ENCODE measurements at regions not wholly inside any gene's neighbourhood (a gene's known extent, or its start where the extent isn't known, plus 50 kb on each side); places are given as distances from the start of the nearest gene placed in this dataset.
"Not testable (repeated sequence)": the region's sequence is repeated elsewhere in the genome, so short reads cannot be mapped to it uniquely, and the experiment has no call there.

DNA sequence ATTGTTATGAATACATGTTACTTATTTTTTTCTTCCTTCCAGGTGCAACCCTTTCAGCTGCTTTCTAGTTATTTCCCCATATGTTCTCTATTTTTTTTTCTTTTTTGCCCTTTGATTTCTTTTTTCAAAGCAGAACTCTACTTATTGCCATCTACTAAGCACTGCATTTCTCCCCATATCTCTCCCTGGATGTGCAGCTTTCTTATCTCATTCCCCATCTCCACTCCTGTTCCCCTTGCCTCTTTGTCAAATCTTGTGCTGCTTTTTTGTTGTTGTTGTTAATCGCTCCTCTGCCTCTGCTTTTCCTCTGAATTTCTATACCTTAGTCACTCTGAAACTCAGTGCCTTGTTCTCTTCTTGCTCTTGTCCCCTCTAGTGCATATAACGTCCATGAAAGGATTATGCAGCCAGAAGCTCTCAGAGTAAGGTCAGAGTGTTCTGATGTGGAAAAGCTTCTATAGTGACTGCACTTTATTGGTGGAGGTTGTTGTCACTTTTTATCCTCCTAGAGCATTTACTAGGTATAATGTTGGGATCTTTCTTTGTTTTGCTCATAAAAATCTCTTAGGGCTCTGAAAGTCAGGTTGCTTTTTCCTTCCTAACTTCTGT, 51.1 kb upstream of the JADE1 start:
- ATAC-seq: no peak

DNA sequence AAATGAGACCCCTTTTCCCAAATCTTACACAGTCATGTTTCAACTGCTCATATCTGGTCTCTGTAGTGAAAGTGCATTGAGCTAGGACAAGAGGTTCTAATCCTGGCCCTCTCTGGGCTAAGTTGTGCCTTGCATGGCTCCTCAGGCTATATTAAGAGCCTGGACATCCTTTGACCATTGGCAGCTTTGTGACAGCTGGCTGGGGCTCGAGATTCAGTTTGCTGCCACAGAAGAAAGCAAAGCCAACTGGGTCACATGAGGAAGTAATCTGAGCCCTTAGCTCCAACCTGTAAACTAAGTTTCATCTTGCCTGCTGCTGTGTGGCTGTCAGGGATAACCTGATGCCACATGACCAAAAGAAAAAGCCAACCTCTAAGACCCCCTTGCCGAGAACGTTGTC, 51.8 kb upstream of the JADE1 start:
- ATAC-seq: no peak

DNA sequence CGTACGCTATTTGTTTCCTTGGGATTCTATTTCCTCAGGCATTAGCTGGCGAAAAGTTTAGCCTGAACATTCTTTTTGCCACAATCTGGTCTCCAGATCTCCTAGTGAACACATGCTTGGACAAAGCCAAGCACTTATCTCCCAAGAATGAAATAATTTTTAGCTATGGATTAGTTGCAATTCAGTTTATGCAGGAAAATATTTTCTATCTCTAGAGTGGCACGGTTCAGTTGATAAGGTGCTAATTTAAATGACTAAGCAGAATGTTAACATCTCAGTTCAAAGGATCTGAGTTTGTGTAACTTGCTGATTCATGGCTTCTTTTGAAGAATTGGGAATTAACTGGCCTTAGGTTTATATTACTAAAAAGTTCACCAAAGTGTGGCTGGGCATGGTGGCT, 58.1 kb upstream of the JADE1 start:
- no peak for ATAC-seq

DNA sequence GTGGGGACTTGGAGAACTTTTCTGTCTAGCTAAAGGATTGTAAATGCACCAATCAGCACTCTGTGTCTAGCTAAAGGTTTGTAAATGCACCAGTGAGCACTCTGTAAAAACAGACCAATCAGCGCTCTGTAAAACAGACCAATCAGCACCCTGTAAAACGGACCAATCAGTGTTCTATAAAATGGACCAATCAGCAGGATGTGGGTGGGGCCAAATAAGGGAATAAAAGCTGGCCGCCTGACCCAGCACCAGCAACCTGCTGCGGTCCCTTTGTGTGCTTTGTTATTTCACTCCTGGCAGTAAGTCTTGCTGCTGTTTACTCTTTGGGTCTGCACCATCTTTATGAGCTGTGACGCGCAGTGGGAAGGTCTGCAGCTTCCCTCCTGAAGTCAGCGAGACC, 67.8 kb upstream of the JADE1 start:
- ATAC-seq: not testable (repeated sequence)

DNA sequence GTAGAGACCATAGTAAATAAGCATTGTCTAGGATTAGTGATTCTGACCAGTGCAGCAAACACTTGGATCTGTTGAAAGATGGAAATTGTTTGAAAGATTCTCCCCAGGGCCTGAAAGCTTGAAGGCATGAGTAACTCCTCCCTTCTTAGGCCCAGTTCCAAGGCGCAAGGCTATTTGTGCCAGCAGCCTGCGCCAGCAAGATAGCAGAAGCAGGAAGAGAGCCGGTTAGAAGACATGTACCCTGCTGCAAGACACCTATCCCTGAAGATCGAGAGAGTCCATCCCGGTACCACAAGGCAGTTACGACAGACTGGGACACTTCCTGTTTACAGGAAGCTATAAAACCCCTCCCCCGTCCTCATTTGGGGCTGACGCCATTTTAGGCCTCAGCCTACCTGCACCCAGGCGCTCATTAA, 72.4 kb upstream of the JADE1 start:
- no peak for ATAC-seq

DNA sequence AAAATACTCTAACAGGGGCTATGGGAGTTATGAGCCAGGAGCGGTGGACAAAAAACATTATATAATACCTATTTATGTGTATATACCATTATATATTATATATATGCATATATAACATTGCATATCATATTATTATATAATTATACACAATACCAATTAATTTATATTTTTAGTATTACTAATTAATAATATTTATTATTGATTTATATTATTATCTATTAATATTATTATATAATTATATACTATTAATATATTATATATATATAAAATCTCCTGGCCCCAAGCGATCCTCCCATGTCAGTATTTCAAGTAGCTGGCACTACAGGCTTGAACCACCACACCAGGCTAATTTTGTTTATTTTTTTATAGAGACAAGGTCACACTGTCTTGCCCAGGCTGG, 73.8 kb upstream of the JADE1 start:
- ATAC-seq: no peak

DNA sequence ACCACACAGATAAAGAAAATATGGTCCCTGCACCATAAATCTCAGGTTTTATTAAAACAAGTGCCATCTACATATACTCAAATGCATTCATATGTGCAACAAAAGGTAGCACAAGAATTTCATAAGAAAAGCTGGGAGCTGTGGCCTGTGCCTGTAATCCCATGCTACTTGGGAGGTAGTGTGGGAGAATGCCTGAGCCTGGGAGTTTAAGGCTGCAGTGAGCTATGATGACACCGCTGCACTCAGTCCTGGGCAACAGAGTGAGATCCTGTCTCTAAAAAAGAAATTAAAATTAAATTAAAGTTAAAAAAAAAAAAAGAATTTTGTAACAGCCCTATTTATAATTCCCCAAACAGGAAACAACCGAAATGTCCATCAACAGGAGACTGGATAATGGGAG, 81.3 kb upstream of the JADE1 start:
- ATAC-seq: no peak

DNA sequence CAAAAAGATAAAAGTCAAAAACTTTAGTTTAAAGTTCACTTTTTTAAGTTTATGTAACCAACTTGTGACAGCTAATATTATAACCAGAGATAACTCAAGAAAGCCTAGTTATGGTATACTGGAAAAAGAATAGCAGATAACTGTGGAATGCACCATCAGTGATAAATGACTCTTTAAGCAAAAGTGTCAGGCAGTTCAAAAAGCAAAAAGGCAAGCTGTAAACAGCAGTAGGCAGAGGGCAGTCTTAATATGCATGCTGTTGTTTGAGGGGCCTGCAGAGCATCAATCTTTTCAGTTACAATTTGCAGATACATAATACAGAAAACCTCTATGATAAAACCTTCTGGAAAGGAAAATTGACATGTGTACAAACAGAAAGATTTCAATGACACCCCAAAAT, 81.8 kb upstream of the JADE1 start:
- no peak for ATAC-seq

DNA sequence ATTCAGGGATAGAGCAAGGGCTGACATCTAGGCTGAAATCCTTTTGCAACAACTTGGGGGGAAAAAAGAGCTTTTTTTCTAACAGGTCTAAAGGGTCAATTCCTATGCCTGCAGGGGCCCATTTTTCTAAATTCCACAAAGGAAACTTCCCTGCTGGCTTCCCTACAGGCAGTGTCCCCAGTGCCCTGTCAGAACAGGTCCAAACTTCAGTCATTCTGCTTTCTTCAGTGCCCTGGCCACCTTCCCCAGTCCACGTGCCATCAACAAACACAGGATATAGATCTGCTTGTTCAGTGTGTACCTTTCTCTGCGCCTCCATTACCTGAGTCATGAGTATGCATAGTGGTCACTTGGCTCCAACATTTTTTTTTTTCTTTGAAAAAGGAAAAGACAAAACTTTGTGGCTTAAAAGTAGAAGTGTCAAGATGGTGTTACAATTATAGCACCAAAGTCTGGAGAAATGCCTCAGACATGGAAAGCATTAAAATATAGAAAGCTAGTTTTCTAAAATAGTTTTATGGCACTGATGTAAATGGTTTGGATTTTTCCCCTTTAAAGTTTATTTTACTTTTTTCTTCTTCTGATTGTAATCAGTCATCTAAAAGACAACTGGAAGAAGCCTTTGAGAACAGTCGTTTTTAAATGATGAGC, 84.0 kb upstream of the JADE1 start:
- ATAC-seq: no peak

DNA sequence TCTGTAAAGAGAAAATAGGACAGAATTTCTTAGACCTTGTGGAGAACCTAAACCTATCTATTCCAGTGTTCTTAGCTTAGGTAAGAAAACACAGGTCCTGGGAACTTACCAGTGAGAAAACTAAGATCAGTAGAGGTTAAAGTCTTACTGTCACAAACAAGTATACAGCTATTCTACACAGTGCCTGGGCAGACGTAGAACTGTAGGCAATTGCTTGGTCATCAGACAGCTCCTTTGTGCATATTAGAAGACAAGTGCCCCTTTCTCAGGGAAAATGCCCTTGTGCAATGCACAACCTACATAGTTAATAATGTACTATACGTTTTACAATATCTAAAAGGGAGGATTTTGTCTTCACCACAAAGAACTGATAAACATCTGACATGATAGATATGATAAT, 86.6 kb upstream of the JADE1 start:
- ATAC-seq: no peak

DNA sequence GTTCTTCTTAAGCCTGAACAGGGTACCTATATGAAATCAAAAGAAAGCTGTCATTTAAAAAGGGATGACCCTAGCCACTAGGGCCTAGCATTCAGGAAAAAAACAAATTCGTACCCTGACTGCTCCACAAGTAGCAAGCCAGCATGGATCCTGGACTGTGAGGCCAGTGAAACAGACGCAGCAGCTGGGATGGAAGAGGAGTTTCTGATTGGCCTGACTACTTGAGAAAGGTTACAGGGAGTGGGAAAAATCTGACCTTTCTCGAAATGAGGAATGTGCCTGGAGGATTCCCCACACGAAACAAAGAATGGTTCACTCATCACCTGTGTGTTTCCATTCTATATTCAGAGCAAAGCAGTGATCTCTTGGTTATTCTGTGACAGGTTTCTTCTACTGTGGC, 87.6 kb upstream of the JADE1 start:
- no peak for ATAC-seq

DNA sequence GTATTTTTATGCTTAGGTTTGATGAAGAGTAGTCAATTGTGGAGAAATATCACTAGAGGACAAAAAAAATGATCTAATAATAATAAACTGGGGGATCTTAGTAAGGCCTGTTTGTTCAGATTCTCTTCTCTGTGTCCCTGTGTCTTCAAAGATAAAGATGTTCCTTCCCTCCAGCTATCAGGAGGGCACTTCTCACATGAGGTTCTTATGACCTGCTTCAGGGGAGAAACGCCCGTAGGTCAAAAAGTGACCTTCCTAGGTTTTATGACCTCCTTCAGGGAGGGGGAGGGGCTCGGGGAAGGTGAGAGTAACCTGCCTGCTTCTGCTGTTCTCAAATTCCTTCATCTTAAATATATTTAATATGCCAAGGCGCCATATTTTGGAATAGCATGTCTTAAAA, 89.2 kb upstream of the JADE1 start:
- ATAC-seq: no peak

DNA sequence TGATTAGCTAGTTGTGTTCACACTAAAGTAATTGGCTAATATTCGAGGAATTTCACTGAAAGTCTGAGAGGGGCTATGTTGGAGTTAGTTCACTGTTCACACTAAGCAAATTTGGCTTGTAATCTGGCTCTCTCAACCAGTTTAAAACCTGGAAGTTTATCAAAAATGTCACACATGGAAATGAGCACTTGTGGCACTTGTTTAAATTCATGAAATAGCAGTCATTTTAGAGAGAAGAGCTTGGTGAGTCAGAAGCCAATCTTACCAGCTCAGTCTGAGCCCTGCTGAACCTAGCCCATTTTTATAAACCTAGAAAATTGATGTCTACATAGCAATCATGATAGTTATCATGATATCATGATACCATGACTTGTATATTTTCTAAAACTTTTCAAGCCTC, 90.7 kb upstream of the JADE1 start:
- no peak for ATAC-seq

DNA sequence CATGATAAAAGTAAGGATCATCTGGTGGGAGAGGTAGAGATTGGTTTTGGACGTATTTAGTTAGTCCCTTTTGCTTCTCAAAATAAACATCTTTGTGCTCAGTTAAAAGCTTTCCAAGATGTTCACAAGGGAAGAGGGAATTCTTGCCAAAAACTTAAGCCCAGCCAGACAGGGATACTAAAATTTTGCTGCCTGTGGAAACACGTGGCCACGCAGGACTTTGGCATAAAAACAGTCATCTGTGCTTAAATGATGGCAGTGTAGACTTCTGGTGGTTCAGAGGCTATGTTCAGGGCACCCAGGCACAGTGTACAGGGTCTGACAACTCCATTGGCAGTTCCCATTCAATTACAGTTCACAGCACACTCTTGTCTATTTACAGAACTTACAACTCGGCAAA, 93.2 kb upstream of the JADE1 start:
- ATAC-seq: no peak

DNA sequence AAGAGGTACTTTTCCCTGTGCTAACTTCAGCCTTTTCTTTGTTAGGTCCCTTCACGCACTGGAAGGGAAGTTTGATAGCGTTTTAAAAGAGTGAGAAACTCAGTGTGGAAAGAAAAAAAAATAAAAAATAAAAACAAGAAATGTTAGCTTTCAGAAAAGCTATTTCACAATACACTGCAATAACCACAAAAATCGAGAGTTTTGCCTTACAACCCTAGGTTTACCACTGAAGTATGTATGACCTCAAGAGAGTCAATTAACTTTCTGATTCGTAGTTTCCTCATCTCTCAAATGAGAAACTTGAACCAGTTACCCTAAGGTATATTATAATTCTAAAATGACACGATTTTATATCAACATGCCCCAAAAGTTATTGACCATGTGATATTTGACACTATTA, 93.9 kb upstream of the JADE1 start:
- ATAC-seq: no peak

DNA sequence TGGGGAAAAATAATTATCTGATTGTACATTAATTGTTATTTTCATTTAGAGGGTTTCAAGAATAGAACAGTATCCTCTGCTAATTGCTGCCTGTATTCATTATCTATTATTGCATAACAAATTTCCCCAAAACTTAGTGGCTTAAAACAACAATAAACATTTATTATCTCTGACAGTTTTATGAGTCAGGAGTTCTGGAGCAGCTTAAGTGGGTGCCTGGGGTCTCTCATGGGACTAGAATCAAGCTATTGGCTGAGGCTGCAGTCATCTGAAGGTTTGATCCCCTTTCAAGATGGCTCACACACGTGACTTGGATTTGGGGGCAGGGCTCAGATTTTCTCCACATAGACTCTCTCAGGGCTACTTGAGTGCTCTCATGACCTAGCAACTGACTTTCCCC, 98.1 kb upstream of the JADE1 start:
- ATAC-seq: no peak

DNA sequence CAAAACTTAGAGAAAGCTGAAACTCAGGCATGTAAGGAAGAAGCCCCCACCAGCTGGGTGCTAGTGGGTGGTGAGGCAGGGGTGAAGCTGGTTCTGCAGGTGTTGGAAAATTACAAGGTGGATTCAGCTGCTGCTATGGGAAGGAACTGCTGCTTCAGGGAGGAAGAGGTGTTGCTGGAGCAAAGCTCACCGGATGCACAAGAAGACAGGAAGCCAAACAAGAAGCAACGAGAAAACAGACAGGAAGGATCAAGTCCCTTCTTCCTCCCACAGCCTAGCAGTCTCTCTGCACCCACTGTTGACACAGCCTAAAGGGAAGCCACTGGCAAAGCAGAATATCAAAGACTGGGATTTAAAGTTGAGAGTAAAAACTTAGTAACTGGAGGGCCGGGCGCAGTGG, 100.2 kb upstream of the JADE1 start:
- ATAC-seq: no peak

DNA sequence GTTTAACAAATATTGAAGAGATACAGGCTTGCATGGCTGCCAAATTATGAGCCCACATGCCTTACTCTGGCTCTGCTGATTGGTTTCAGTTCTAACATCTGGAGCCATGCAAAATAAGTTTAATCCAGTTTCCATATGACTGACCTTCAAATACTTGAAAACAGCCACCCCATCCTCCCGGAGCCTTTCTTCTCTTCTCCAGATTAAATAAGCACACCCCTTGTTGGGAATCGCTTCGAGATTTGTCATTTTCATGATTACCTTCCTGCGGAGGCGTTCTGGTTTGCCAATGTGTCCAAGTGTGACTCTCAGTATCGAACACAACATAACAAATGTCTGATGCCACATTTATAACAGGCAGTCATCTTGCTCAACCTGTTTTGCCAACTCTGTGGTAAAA, 101.6 kb upstream of the JADE1 start:
- no peak for ATAC-seq

DNA sequence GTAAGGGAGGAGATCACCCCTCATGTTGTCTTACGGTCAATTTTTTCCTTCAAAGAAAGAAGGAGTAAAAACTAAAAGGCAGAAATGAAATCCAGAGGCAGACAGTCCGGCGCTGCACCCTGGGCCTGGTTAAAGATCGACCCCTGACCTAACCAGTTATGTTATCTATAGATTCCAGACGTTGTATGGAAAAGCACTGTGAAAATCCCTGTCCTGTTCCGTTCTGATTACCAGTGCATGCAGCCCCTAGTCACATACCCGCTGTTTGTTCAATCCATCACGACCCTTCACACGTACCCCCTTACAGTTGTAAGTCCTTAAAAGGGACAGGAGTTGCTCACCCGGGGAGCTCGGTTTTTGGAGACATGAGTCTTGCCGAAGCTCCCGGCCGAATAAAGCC, 105.6 kb upstream of the JADE1 start:
- no peak for ATAC-seq

DNA sequence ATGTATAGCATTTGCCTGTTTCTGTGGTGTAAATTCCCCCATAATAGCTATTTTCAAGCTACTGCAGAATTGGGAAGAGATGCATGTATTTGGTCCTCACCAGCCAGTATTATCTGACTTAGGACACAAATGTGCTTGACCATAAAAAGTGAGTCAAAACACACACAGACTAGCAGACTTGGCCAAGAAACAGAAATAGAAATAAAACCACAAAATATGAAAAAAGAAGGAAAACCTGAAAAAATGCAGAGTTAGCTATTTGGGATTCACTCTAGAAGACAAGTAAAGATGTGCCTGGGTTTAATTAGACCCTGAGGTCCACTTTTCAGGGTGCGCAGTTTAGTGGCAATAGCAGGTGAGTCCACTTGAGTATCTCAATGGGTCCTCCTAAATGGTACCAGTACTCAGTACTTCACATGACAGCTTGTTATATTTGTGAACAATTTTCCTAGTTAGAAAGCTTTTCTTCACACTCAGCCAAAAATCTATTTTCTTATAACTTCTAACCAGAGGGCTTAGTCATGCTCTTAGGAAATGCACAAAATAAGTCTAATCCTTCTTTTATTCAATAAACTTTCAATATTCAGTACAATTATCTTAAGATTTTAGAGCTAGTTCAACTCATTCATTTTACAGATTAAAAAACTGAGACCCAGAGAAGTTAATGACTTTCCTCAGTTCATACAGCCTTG, 108.7 kb upstream of the JADE1 start:
- no peak for ATAC-seq

DNA sequence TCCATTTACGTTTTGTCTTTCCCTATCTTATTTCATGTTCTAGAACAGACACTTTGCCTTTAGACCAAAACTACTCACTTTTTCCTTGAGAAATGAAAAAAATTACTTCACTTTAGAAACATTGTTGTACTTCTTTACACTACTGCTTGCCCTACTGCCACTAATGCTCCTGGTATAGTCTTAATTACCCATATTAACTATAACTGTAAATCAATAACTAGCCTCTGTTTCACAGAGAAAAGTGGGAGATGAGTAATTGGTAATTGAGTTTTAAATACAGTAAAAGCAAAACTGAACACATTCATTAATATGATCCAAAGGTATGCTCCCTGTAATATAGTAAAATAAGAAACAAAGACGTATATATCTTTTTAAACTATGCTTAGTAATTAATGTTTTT, 111.1 kb upstream of the JADE1 start:
- no peak for ATAC-seq

DNA sequence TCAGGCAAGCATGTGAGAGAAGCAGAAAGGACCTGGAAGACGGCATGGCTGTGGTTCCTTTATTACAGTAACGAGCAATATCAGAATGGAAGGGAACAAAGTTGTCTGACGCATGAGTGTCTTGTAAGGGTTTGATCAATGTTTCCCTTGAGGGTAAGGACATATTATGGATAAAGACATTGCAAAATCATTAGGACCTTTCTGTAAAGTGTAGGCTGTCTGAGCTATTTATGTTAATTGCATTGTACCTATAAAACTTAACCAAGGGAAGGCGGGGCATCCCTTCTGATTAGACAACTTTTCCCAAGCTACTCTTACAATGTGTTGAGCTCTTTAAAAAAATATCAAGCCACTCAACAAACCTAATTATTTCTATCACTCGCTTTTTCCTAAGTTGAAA, 112.2 kb upstream of the JADE1 start:
- ATAC-seq: no peak

DNA sequence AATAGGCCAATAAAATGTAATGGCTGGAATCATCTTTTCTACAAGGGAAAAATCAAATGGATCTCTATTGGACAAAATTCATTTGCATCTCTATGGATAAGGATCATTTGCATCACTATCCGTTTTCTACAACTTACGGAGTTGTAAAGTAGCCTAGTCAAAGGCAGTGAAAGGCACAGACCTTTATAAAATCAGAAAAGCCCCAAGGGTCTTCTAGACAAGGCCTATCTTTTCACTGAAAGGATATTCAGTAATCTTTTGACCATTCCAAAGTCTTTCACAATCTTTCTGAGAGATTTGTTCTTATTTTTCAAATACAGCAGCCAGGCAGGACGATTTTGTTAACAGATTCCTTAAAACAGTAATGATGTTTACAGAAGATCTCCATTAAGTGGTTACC, 119.5 kb upstream of the JADE1 start:
- ATAC-seq: no peak

DNA sequence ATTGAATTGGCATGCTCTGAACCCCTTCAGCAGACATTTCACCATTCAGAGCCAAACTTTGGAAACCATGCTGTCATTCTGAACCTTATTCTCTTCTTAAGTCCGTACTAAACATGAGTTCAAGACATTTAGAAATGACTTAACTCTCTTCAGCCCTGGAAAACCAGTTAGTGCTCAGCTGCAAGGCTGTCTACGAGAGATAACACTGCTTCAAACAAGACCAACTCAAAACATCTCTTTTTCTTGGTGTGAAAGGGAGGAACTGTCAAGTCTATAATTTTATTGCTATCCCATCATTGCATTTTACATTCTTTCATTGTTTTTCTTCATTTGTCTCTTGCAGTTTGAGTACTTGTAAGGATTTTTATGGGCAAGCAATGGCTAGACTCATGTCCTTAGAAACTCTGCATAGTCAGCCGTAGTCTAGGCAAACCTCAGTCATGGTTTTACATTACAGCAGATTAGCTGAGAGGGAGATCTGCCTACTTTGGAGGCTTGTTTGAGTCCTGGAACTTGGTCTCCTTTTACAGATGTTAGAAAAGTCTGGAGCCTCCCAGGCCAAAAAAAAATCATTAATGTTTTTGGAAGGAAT, 120.6 kb upstream of the JADE1 start:
- ATAC-seq: no peak

Measured in esophagus mucosa (tissue), 1 donor.